HG02943 (cell line): ENCODE measurements at regions not wholly inside any gene's neighbourhood (a gene's known extent, or its start where the extent isn't known, plus 50 kb on each side); places are given as distances from the start of the nearest gene placed in this dataset.
"Not testable (repeated sequence)": the region's sequence is repeated elsewhere in the genome, so short reads cannot be mapped to it uniquely, and the experiment has no call there.

Experiments
- ATAC-seq: cut with Tn5 transposase; IDR thresholded peaks from one replicate; pipeline ENCODE4 v1.9.1; 2021; ENCODE audit warnings: mild to moderate bottlenecking, low read depth, moderate library complexity; ENCODE audit not compliant: unreplicated experiment

- ATAC-seq: no peak
These were observed 518.1 kb downstream of the DCDC2C start for GRCh38 chr2:4221434-4221833.

GRCh38 chr2:4221845-4222244 lies 518.5 kb downstream of the DCDC2C start:
- no peak for ATAC-seq

GRCh38 chr2:4244422-4244821 lies 541.0 kb downstream of the DCDC2C start:
- ATAC-seq: not testable (repeated sequence)

GRCh38 chr2:4246364-4247131 lies 543.2 kb downstream of the DCDC2C start:
- no peak for ATAC-seq

- no peak for ATAC-seq
These were observed 544.4 kb downstream of the DCDC2C start for GRCh38 chr2:4247791-4248190.

GRCh38 chr2:4255491-4255890 lies 552.1 kb downstream of the DCDC2C start:
- no peak for ATAC-seq

GRCh38 chr2:4256351-4256750 lies 553.0 kb downstream of the DCDC2C start:
- ATAC-seq: no peak

- ATAC-seq: no peak
These were observed 555.2 kb downstream of the DCDC2C start for GRCh38 chr2:4258563-4258962.

GRCh38 chr2:4265936-4266335 lies 562.6 kb downstream of the DCDC2C start:
- ATAC-seq: no peak

GRCh38 chr2:4269885-4270284 lies 566.5 kb downstream of the DCDC2C start:
- no peak for ATAC-seq

- no peak for ATAC-seq
These were observed 569.0 kb downstream of the DCDC2C start for GRCh38 chr2:4272261-4272858.

GRCh38 chr2:4278392-4278791 lies 575.0 kb downstream of the DCDC2C start:
- ATAC-seq: no peak

GRCh38 chr2:4279431-4279830 lies 576.1 kb downstream of the DCDC2C start:
- no peak for ATAC-seq

GRCh38 chr2:4291430-4291829 lies 588.1 kb downstream of the DCDC2C start:
- no peak for ATAC-seq

GRCh38 chr2:4295680-4296079 lies 592.3 kb downstream of the DCDC2C start:
- ATAC-seq: no peak

GRCh38 chr2:4300616-4301015 lies 597.2 kb downstream of the DCDC2C start:
- no peak for ATAC-seq

GRCh38 chr2:4324531-4324930 lies 621.2 kb downstream of the DCDC2C start:
- no peak for ATAC-seq

- ATAC-seq: no peak
These were observed 633.5 kb downstream of the DCDC2C start for GRCh38 chr2:4336864-4337263.

GRCh38 chr2:4338345-4338744 lies 635.0 kb downstream of the DCDC2C start:
- no peak for ATAC-seq

- ATAC-seq: no peak
These were observed 637.2 kb downstream of the DCDC2C start for GRCh38 chr2:4340536-4340935.

- no peak for ATAC-seq
These were observed 643.3 kb downstream of the DCDC2C start for GRCh38 chr2:4346628-4347027.

GRCh38 chr2:4353668-4354067 lies 650.3 kb downstream of the DCDC2C start:
- ATAC-seq: no peak
